WTC11 (cell line): ENCODE measurements at regions not wholly inside any gene's neighbourhood (a gene's known extent, or its start where the extent isn't known, plus 50 kb on each side); places are given as distances from the start of the nearest gene placed in this dataset.

Source experiments
- AFF4 ChIP-seq: sonication (generic); formaldehyde crosslinking; IDR thresholded peaks from 2 replicates; pipeline ENCODE4 v1.8.1; 2023; ENCODE audit warnings: mild to moderate bottlenecking, missing genetic modification reagents, borderline replicate concordance
- ATF2 ChIP-seq: sonication (generic); formaldehyde crosslinking; IDR thresholded peaks from 2 replicates; pipeline ENCODE4 v1.8.1; 2022; ENCODE audit warnings: low read depth, missing genetic modification reagents, borderline replicate concordance
- ATF3 ChIP-seq: sonication (generic); formaldehyde crosslinking; conservative IDR thresholded peaks from 2 replicates; pipeline ENCODE4 v1.8.1; 2022; ENCODE audit warnings: mild to moderate bottlenecking, missing genetic modification reagents
- CREB1 ChIP-seq: sonication (generic); formaldehyde crosslinking; IDR thresholded peaks from 2 replicates; pipeline ENCODE4 v1.8.0; 2023; ENCODE audit warnings: mild to moderate bottlenecking, missing genetic modification reagents
- CTCF ChIP-seq: fragments of 200-600 bp; IDR thresholded peaks from 2 replicates; pipeline ENCODE4 v1.8.0; 2022; ENCODE audit warnings: antibody characterized with exemption
- HMGXB4 ChIP-seq: sonication (generic); formaldehyde crosslinking; IDR thresholded peaks from 2 replicates; pipeline ENCODE4 v1.8.1; 2023; ENCODE audit warnings: mild to moderate bottlenecking, moderate library complexity, missing genetic modification reagents
- NR1H2 ChIP-seq: sonication (generic); formaldehyde crosslinking; IDR thresholded peaks from 2 replicates; pipeline ENCODE4 v1.9.0; 2021; ENCODE audit warnings: mild to moderate bottlenecking, moderate library complexity, missing genetic modification reagents
- NR2C2 ChIP-seq: sonication (generic); formaldehyde crosslinking; IDR thresholded peaks from 2 replicates; pipeline ENCODE4 v1.8.0; 2022; ENCODE audit warnings: mild to moderate bottlenecking, missing genetic modification reagents
- RELA ChIP-seq: sonication (generic); formaldehyde crosslinking; IDR thresholded peaks from 2 replicates; pipeline ENCODE4 v1.8.1; 2022; ENCODE audit warnings: missing genetic modification reagents, mild to moderate bottlenecking, borderline replicate concordance
- SP1 ChIP-seq: sonication (generic); formaldehyde crosslinking; conservative IDR thresholded peaks from 2 replicates; pipeline ENCODE4 v1.8.1; 2022; ENCODE audit warnings: missing genetic modification reagents
- STAT6 ChIP-seq: sonication (generic); formaldehyde crosslinking; conservative IDR thresholded peaks from 2 replicates; pipeline ENCODE4 v1.8.1; 2023; ENCODE audit warnings: mild to moderate bottlenecking, low read depth, missing genetic modification reagents, moderate library complexity
- ZNF121 ChIP-seq: sonication (generic); formaldehyde crosslinking; IDR thresholded peaks from 2 replicates; pipeline ENCODE4 v1.8.0; 2023; ENCODE audit warnings: missing genetic modification reagents
- ZNF281 ChIP-seq: sonication (generic); formaldehyde crosslinking; IDR thresholded peaks from 2 replicates; pipeline ENCODE4 v1.8.0; 2023; ENCODE audit warnings: mild to moderate bottlenecking, missing genetic modification reagents

GRCh38 chr3:24831221-24831620 lies 336.6 kb upstream of the THRB start:
- no peak for TF ChIP-seq HMGXB4 (CRISPR knock-in tag)
- TF ChIP-seq SP1, result no peak
- TF ChIP-seq ZNF121 (CRISPR knock-in tag), result no peak
- no peak for TF ChIP-seq ZNF281 (CRISPR knock-in tag)
- TF ChIP-seq CTCF, result no peak
- no peak for TF ChIP-seq STAT6 (CRISPR knock-in tag)
- TF ChIP-seq CREB1 (CRISPR knock-in tag), result no peak
- TF ChIP-seq NR1H2 (CRISPR knock-in tag), result no peak
- no peak for TF ChIP-seq ATF2 (CRISPR knock-in tag)
- TF ChIP-seq AFF4 (CRISPR knock-in tag), result no peak
- TF ChIP-seq RELA, result no peak
- no peak for TF ChIP-seq NR2C2 (CRISPR knock-in tag)
- no peak for TF ChIP-seq ATF3 (CRISPR knock-in tag)
